Colonic mucosa (tissue), 4 donors: ENCODE measurements at regions not wholly inside any gene's neighbourhood (a gene's known extent, or its start where the extent isn't known, plus 50 kb on each side); places are given as distances from the start of the nearest gene placed in this dataset.

Source experiments
- DNase-seq: peaks from one replicate; pipeline ENCODE4 v3.0.0-alpha.2; 2020
- H3K27ac ChIP-seq: fragments of 200-600 bp; one replicate; pipeline ENCODE4 v1.8.0; 2021
- H3K27me3 ChIP-seq: fragments of 200-600 bp; one replicate; pipeline ENCODE4 v1.8.0; 2021
- H3K36me3 ChIP-seq: fragments of 200-600 bp; one replicate; pipeline ENCODE4 v1.8.0; 2021
- H3K4me1 ChIP-seq: fragments of 200-600 bp; one replicate; pipeline ENCODE4 v1.8.0; 2021; ENCODE audit warnings: mild to moderate bottlenecking
- H3K4me3 ChIP-seq: fragments of 200-600 bp; one replicate; pipeline ENCODE4 v1.8.0; 2021
- H3K9ac ChIP-seq, 2 donors: one replicate each; pipeline ENCODE4 v1.7.0; 2013; ENCODE audit warnings: control low read depth in 2 of 2, low read depth in 2 of 2, low read length in 2 of 2
- H3K9me3 ChIP-seq: fragments of 200-600 bp; one replicate; pipeline ENCODE4 v1.8.0; 2021
- intact Hi-C: fragments of 100-400 bp; cut with DNase I; formaldehyde crosslinking; loops from one replicate; pipeline ENCODE4 v1.14.1; 2022
- TF ChIP-seq, protein P1 (sequence below): fragments of 200-600 bp; IDR thresholded peaks from one replicate; pipeline ENCODE4 v1.8.0; 2022; ENCODE audit warnings: antibody characterized with exemption, mild to moderate bottlenecking
- donor health status: healthy.
- donor health status: DM: no; HTN: no; CAD: no.
- donor health status: DM: no; HTN: no; CAD: no.

DNA sequence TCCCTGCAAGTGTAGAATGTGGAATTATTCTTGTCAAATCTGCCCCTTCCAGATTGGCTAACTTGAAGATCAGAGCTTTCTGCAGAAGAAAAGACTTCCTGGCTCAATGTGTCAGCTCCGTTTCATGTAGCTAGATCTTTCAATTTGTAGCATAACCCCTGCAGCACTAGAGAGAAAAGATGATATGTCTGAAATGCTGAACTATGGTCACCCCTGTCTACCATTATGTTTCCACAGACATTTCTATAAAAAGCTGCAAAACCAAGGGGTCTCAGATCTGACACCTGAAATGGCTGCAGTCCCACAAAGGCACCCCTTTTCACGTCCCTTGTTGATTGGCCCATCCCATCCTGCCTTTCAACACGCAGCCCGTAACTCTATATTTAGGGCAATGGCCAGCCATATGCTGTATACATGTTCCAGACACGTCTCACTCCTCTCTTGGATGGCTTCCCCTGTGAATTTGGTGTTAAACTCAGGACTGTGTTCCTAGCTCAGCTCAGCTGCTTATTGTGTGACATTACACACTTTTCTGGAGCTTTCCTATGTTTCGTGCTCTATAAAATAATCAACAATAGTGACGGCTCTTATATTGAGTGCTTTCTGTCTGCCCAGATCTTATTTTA, 648.6 kb upstream of the CELF2 start:
- H3K27me3 ChIP-seq: no peaks in the 10 kb centered on the region
- TF ChIP-seq, protein P1, sequence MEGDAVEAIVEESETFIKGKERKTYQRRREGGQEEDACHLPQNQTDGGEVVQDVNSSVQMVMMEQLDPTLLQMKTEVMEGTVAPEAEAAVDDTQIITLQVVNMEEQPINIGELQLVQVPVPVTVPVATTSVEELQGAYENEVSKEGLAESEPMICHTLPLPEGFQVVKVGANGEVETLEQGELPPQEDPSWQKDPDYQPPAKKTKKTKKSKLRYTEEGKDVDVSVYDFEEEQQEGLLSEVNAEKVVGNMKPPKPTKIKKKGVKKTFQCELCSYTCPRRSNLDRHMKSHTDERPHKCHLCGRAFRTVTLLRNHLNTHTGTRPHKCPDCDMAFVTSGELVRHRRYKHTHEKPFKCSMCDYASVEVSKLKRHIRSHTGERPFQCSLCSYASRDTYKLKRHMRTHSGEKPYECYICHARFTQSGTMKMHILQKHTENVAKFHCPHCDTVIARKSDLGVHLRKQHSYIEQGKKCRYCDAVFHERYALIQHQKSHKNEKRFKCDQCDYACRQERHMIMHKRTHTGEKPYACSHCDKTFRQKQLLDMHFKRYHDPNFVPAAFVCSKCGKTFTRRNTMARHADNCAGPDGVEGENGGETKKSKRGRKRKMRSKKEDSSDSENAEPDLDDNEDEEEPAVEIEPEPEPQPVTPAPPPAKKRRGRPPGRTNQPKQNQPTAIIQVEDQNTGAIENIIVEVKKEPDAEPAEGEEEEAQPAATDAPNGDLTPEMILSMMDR: no peak

DNA sequence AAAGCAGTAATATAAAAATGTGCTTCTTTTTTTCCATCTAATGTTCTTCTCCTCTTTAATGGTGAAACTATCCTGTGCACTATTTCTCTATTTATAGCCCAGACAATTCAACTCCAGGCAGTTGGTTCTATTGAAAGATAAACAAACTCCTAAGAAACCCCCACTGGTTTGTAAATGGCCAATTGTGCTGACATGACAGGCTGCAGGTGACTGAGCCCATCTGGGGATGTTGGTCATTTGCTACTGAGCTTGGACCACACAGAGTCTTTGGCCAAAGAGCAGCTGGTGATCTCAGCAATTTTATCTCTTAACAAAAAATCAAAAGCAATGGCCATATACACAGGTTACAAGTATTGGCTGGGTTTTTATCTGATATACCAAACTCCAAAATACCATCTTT, 631.8 kb upstream of the CELF2 start:
- Histone ChIP-seq H3K27ac (no peak overlapping the region), H3K9ac (no peak overlapping the region), H3K4me1 (no peaks in the 10 kb centered on the region), H3K36me3 (no peaks in the 10 kb centered on the region), H3K27me3 (no peaks in the 10 kb centered on the region), H3K9me3 (no peaks in the 10 kb centered on the region), H3K4me3 (no peak overlapping the region)
- no peak for DNase-seq
- TF ChIP-seq, protein P1: no peak
- intact Hi-C loops: no loop called here

More for the DNA sequence above, 648.6 kb upstream of the CELF2 start:
- intact Hi-C loops: no loop called here
- H3K4me3 ChIP-seq: no peak overlapping the region
- DNase-seq: no peak
- no peaks in the 10 kb centered on the region for H3K9me3 ChIP-seq
- no peaks in the 10 kb centered on the region for H3K36me3 ChIP-seq
- no peak overlapping the region for H3K27ac ChIP-seq
- H3K4me1 ChIP-seq: no peaks in the 10 kb centered on the region
- no peak overlapping the region for H3K9ac ChIP-seq

DNA sequence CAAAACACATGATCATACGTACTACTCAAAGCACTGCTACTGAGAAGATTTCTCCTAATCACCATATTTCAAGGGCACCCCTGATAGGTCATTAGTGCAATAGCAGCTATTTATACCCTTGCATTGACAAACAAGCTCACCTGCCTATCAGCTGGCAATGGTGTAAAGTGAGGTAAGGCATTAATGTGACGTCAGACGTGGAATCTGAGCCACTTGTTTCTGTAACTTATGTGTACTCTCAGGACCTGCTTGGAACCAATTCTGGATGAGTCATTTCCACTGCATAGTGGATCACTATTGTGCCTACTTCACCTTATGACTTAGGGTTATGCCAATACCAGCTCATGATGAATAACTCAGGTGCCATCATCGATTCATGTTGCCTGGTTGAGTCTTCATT, 628.5 kb upstream of the CELF2 start:
- no peak for DNase-seq
- H3K27me3 ChIP-seq: no peaks in the 10 kb centered on the region
- no peak overlapping the region for H3K9ac ChIP-seq
- no peaks in the 10 kb centered on the region for H3K9me3 ChIP-seq
- intact Hi-C loops: no loop called here
- H3K27ac ChIP-seq: no peak overlapping the region
- TF ChIP-seq, protein P1: no peak
- H3K36me3 ChIP-seq: no peaks in the 10 kb centered on the region
- H3K4me1 ChIP-seq: no peaks in the 10 kb centered on the region
- no peak overlapping the region for H3K4me3 ChIP-seq

DNA sequence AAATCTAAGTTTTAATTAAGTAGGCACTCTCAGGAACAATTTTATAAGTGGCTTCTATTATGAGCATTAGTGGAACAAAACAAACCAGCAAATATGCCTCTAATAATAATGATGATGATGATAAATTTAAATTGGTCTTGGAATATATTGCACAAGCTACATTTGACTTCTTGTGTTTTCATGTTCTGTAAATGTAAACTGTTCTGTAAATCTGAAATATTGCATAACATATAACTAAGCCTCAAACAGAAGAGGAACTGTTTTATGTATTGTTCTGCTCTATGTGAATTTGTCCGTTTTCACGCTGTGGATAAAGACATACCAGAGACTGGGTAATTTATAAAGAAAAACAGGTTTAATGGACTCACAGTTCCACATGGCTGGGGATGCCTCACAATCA, 625.2 kb upstream of the CELF2 start:
- Histone ChIP-seq H3K36me3 (no peaks in the 10 kb centered on the region), H3K27ac (no peak overlapping the region), H3K9ac (no peak overlapping the region), H3K27me3 (no peaks in the 10 kb centered on the region), H3K9me3 (no peaks in the 10 kb centered on the region), H3K4me3 (no peak overlapping the region), H3K4me1 (no peaks in the 10 kb centered on the region)
- DNase-seq: no peak
- intact Hi-C loops: no loop called here
- TF ChIP-seq, protein P1: no peak

DNA sequence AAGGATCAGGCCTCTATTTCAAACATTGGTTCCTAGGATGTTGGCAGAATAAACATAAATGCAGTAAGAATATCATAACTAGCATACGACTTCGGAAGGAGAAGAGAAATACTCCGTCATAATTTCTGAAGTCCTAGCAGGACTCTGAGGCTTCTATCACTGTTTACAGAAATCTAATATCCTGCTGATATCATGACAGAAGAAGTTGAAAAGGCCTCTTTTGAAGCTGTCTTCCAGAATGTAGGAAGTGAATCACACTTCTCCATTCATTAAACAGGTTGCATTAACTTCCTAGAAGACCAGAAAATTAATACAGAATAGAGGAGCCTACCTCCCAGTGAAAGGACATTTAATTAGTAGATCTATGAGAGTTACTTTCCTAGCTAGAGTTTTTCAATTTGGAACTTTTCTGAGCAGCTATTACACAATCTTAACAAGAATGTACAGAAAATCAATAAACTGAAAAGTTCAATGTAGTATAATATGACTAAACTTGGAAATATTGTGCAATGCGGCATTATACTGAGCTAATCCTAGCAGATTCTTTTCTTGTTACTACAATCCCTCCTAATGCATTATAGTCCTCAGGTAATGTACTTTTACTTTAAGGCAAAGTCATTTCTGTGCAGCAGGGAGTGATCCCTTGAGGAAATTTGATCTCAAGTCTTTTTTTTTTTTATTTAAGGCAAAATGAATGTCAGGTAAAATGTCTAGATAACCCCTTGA, 622.6 kb upstream of the CELF2 start:
- Histone ChIP-seq H3K4me3 (no peak overlapping the region), H3K36me3 (no peaks in the 10 kb centered on the region), H3K27me3 (no peaks in the 10 kb centered on the region), H3K27ac (no peak overlapping the region), H3K9me3 (no peaks in the 10 kb centered on the region), H3K9ac (no peak overlapping the region), H3K4me1 (no peaks in the 10 kb centered on the region)
- TF ChIP-seq, protein P1: no peak
- DNase-seq: no peak
- intact Hi-C loops: no loop called here
